Liver (tissue), 3 donors: ENCODE measurements at regions not wholly inside any gene's neighbourhood (a gene's known extent, or its start where the extent isn't known, plus 50 kb on each side); places are given as distances from the start of the nearest gene placed in this dataset.

ENCODE experiments used
- CTCF ChIP-seq: fragments of 150-350 bp; IDR thresholded peaks from 2 replicates; pipeline ENCODE4 v1.5.1; 2017; ENCODE audit warnings: improper control_type of control experiment, low read depth, low read length; ENCODE audit not compliant: missing input control
- EGR1 ChIP-seq, 2 donors: IDR thresholded peaks; 2 replicates each; pipeline ENCODE4 v1.6.1; 2016 to 2018; ENCODE audit warnings: antibody characterized with exemption in 2 of 2, low read depth in 2 of 2
- FOXA2 ChIP-seq: IDR thresholded peaks from 2 replicates; pipeline ENCODE4 v1.6.1; 2016; ENCODE audit warnings: antibody characterized with exemption
- JUND ChIP-seq, 2 donors: IDR thresholded peaks; 2 replicates each; pipeline ENCODE4 v1.6.1; 2016; ENCODE audit warnings: antibody characterized with exemption in 2 of 2
- MAX ChIP-seq: IDR thresholded peaks from 2 replicates; pipeline ENCODE4 v1.6.1; 2016; ENCODE audit warnings: antibody characterized with exemption
- RAD21 ChIP-seq, 2 donors: IDR thresholded peaks; 2 replicates each; pipeline ENCODE4 v1.6.1; 2016; ENCODE audit warnings: antibody characterized with exemption in 2 of 2, mild to moderate bottlenecking in 2 of 2
- TAF1 ChIP-seq: conservative IDR thresholded peaks from 2 replicates; pipeline ENCODE4 v1.6.1; 2016; ENCODE audit warnings: antibody characterized with exemption, mild to moderate bottlenecking
- YY1 ChIP-seq: IDR thresholded peaks from 2 replicates; pipeline ENCODE4 v1.6.1; 2016; ENCODE audit warnings: antibody characterized with exemption, mild to moderate bottlenecking
- ZBTB33 ChIP-seq: IDR thresholded peaks from 2 replicates; pipeline ENCODE4 v1.6.1; 2016; ENCODE audit warnings: antibody characterized with exemption
- donor health status: healthy.
- donor health status: healthy.

GRCh38 chr16:82370282-82370681 lies 200.3 kb upstream of the MPHOSPH6 start:
- TF ChIP-seq CTCF (no peak), TAF1 (no peak), FOXA2 (no peak), YY1 (no peak), EGR1 (IDR thresholded peaks at IDR 0.05; ENCODE audit: low read depth in 2 of 2) (no peak), MAX (no peak), JUND (IDR thresholded peaks at IDR 0.05) (no peak), ZBTB33 (no peak), RAD21 (IDR thresholded peaks at IDR 0.05) (no peak)
